8988T (cell line): ENCODE measurements at regions not wholly inside any gene's neighbourhood (a gene's known extent, or its start where the extent isn't known, plus 50 kb on each side); places are given as distances from the start of the nearest gene placed in this dataset.
"Not testable (repeated sequence)": the region's sequence is repeated elsewhere in the genome, so short reads cannot be mapped to it uniquely, and the experiment has no call there.

Source experiments
- DNase-seq: peaks from one replicate; pipeline ENCODE4 v3.0.0; 2011

DNA sequence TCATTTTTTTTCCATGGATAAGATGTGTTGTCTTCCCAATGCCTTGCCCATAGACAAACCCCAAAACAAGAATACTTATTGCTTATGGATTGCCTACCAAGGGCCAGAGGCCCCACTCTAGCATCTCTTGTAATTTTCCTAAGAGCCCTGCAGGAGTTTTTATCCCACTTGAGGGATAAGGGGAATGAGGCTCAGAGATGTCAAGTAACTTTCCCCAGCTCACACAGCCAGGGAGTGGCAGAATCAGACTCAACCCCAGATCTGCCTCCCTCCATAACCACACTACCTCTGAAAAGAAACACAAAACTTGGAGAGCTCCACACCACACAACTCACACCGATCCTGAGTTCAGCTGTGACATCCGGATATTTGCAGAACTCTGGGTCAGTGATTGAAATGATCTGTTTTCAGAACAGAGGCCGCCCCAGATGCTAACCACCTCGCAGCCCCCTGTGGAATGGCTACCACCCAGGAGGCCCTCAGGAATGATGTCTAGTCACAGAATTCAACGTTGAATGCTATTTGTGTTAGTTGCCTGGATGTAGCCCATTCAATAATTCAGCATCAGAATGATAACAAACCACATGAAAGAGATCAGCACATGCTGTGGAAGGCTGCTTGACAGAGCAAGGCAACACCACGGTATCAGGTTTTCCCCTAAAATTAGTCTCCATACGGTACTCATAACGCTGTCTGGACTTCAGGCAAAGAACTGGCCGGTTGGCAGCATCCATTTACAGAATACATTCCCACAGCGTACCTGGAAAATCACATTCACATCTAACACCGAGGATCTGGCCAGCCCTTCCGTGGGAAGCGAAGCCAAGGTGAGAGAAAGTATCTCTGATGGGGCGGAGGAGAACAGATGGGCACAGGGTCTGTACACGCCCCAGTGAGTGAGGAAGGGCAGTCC lies 231.9 kb downstream of the TOMM20 start:
- no peak for DNase-seq

- no peak for DNase-seq
These were observed 234.7 kb downstream of the TOMM20 start for GRCh38 chr1:234893725-234894630.

DNA sequence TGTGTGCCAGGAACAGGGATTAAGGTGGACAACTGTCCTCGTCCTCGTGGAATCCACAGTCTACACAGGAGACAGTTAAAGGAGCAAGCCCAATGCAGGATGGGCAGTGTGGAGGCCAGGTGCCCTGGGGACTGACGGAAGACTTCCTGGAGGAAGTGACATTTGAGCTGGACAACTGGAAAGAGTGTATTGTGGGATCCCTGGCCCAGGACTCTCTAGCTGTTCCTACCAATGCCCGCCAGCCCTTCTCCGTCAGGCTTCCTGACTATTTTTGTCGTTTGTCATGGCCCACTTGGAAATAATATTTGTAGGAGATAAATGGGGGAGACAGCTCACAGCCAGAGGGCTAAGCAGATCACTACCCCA lies 235.3 kb downstream of the TOMM20 start:
- DNase-seq = no peak

- DNase-seq = no peak
These were observed 236.0 kb downstream of the TOMM20 start for GRCh38 chr1:234892642-234893041.

DNA sequence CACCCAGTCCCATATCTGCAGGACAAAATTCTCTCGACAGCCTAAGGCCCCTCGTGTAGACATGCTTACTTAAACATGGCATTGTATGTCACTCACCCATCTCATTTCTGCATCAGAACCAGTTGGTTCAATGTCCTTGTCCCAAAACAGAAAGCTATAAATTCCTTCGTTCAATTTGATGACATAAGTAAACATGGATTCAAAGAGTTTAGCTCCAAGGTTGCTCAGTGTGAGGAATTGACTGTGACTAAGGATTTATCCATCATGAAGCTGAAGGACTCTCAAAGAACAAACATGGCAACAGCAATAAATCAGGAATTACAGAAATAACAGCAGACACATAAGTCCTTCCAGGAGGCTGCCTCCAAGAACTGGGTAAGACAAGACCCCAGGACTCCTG lies 237.2 kb downstream of the TOMM20 start:
- DNase-seq = no peak

DNA sequence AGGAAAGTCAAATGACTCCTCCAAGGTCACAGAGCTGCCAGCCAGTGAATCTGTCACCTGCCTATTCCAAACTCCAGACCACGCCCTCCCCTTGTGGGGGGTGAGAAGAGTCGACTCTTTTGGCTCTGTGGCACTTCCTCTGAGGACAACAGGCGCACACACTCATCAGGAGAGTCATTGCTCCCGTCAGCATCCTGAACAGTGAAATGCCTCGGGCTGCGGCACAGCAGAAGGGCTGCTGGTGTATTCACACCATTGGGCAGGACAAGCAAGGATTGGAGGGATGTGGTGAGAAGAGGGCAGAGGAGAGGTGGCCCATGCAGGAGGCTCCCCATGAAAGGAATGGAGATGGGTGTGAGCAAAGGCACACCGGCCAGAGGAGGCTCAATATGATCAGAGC lies 239.0 kb downstream of the TOMM20 start:
- DNase-seq = no peak

DNA sequence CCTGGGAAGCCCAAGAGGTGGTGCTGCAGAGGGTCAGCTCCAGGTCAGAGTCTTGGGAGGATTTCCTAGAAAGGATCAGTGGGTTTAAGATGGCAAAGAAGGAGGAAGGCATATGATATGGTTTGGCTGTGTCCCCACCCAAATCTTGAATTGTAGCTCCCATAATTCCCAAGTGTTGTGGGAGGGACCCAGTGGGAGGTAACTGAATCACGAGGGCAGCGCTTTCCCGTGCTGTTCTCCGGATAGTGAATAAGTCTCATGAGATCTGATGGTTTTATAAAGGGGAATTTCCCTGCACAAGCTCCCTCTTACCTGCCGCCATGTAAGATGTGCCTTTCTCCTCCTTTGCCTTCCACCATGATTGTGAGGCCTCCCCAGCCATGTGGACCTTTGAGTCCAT lies 240.4 kb downstream of the TOMM20 start:
- not testable (repeated sequence) for DNase-seq

DNA sequence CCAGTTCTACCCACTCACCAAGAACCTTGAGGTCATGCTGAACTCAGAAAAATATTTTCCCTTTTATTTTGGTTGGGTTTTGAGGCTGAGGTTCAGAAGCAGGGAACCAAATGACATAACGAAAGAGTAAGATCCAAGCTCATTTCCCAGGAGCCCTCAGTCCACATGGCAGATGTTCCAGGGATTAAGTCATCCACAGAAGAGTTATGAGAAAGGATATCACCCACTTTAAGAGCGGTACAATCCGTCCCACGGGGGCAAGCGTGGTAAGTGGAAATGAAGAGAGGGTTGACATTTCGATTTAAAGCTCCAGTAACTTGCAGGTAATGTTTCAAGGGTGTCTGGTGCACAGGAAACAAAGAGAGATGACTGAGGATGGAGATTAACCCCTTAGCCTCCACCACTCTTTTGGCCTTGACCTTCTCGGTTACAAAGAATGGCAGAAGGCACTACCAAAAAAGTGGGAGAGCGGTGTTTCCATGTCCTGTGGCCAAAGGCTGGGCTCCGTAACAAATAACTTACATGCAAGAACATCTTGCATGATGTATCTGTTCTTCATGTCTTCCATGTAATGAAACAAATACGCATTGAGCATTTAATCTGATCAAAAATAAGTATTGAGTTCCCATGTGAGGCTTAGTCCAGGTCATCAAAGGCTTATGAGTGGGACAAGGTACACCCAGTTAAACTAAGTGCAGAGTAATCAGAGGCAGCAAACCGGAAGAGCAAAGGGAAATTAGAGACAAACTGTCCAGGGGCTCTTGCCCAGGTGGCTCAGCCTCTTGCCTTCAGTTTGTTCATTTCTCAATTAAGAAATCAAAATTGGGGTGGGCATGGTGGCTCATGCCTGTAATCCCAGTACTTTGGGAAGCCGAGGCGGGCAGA lies 241.4 kb downstream of the TOMM20 start:
- no peak for DNase-seq

GRCh38 chr1:234886081-234886984 lies 242.3 kb downstream of the TOMM20 start:
- DNase-seq = no peak

DNA sequence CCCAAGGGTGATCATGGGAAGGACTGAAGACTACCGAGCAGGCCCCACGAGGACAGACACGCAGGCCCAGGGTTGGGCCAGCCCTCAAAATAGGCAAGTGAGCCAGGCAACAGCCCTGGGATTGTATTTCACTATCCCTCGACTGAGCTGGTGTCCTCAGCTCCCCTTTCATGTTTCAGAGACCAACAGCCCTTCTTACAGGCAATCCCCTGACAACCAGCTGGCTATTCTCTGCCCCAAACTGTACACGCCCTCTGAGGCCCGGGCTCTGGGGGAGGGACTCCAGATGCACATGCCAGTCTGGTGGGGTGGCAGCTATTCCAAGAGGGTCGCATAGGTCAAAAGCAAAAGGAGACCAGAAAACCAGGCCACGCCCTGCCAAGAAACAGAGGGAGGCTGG lies 243.0 kb downstream of the TOMM20 start:
- no peak for DNase-seq

DNA sequence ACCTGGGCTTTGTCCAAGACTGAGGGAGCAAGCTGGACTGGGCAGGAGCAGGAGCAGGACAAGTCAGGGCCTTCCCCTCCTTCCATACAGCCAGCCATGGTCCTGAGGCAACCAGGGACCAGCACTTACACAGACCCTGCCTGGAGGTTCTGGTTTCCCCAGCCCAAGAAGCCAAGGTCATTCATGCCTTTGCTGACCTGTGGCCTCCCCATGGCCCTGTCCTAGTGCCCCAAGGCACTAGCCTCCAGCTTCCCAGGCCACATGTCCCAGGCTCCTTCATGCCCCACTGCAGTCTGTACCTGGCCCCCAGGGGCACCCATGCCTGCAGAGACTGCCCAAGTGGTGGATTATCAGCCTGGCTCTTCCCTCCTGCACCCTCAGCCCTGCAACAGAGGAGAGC lies 243.9 kb downstream of the TOMM20 start:
- no peak for DNase-seq

DNA sequence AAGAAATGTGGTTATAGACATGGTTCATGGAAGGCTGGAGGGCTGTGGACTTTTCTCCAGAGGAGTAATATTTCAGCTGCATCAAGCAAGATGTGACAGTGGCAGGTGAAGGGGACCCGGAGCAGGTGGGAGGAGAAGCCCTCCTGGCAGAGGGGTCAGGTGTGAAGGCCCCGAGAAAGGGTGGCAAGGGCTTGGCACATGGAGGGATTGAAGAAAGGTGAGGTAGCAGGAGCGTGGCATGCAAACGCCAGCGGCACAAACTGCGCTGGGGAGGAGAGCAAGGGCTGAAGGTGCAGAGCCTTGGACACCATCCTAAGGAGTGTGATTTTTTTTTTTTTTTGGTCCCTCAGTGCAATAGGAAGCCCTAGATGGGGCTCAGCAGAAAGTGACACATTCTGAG lies 244.6 kb downstream of the TOMM20 start:
- no peak for DNase-seq

DNA sequence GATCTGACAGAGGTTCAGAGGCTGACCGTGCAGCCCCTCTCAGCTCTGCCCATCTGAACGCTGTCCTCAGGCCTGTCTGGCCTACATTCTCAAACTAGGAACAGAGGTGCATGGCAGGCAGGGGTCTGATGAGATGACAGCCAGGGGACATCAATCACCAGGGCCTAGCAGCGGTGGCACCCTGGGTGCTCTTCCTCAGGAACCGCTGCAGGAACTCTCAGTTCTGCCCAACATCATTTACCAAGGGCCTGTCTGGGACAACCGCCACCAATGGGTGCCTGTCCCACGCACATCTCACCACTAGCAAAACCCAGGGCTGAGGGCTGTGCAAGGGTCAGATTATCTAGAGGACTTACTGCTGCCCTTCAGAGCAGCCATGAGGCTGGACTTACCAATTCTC lies 245.7 kb downstream of the TOMM20 start:
- no peak for DNase-seq

DNA sequence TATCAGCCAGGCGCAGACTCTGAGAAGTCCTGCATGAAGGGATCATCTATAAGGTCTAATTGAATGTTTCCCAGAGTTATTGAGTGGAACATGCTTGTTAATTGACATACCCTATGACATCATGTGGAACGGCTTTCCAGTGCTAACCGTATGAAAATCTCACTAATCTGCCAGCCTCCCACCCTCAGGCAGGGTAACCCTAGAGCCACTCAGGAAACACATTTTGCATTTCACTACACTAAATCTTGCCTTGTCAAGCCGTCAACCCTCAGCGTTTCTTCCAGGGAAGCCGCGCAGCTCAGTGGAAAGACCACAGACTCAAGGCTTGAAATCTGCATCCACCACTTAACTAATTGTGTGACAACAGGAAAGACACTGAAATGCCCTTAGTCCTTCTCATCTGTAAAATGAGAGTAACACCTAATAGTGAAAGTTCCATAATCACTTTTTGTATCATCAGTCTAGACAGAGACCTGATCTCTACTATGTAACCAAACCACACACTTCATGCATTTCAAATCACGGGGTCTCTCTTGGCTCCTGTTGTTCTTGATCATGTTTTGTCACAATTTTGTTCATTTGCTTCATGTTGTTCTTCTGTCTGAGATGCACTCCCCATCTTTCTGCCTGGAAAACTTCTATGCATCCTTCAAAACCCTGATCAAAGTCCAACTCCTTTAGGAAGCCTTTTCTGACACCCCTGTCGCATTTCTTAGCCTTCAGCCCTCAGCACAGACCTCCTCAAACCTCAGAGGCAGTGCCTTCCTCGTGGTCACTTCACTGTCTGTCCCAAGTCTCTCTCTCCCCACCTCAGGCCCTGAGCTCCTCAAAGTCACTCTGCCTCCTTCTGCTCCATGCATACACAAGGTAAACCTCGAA lies 246.5 kb downstream of the TOMM20 start:
- DNase-seq = no peak

DNA sequence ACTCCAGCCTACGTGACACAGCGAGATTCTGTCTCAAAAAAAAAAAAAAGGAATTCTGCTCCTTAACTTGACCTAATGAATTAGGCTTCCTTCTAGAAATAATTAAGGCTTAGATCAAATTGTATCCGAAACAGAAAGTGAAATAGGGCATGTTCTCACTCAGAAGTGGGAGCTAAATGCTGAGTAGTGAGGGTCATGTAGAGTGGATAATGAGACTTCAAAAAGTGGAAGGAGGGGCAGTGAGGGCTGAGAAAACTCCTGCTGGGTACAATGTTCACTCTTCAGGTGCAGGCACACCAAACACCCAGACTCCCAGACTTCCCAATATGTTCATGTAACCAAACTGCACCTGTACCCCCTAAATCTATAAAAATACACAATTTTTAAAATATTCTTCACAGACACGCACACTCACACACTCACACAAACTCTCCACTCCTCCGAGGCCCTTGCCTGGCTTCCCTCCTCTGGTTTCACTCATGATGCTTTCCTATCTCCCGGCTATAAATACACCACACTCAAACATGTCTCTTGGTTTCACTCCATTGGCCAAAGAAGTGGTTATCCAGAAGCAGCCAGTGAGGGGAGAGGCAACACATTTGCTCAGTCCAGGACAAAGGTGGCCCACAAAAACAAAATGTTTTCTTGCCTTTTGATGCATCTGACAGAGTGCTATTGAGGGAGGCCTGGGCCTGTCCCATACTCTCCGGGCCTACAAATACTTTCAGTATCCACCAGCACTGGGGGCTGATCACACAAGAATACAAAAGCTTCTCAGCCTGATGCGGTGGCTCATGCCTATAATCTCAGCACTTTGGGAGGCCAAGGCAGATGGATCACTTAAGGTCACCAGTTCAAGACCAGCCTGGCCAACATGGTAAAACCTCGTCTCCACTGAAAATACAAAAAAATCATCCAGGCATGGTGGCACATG lies 249.2 kb downstream of the TOMM20 start:
- DNase-seq = no peak

DNA sequence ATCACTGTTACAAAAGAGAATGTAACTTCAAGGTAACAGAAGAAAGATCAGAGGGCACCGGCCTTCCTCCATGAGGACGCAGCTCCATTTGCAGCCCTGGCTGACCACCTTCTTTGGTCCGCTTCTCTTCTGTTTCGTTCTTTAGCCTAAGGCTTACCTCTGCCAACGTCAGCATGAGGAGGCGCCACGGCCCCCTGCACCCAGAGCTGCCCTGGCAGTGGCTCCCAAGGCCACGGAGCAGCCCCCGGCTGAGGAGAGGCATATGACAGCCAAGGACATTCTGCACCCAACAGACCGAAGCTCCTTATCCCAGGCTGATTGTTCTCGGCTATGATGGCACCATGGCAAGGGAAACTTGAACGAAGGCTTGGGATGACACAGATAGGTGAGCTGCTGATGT lies 250.3 kb downstream of the TOMM20 start:
- DNase-seq = no peak

GRCh38 chr1:234877761-234878160 lies 250.9 kb downstream of the TOMM20 start:
- DNase-seq = no peak

GRCh38 chr1:234875953-234876855 lies 252.4 kb downstream of the TOMM20 start:
- no peak for DNase-seq
